ENCODE measurements at regions not wholly inside any gene's neighbourhood (a gene's known extent, or its start where the extent isn't known, plus 50 kb on each side); places are given as distances from the start of the nearest gene placed in this dataset.

DNA sequence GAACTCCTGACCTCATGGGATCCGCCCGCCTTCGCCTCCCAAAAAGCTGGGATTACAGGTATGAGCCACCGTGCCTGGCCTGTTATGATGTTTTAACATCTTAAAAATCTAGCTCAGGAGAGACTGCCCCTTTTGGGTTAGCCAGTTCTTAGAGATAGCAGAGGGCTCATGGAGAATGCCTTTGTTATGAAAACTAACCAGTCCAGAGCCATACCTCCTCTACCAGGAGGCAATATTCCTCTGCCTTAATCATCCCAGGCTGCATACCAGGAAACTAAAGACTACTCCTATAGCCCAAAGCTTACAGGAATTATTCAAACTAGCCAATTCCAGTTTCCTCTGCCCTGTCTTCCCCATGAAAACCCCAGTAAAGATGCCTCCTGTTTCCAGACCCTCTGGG is 96.0 kb upstream of the MDM1 start:
- no peak overlapping the region for H3K4me3 ChIP-seq (ENCODE audit: low read depth, low read length)
- no peak overlapping the region for H3K27ac Mint-ChIP-seq
- H3K36me3 Mint-ChIP-seq = no peaks in the 10 kb centered on the region
- no peak overlapping the region for H3K4me3 Mint-ChIP-seq
- no peak overlapping the region for H3K27ac ChIP-seq (ENCODE audit: insufficient read depth, low read length, poor library complexity, severe bottlenecking)
- DNase-seq (no peak), ATAC-seq (ENCODE audit: low read depth in 2 of 2) (no peak)
- peaks cover 0 to 3% (median 0%) of the 10 kb centered on the region in 7 donors for H3K9me3 Mint-ChIP-seq
- H3K27me3 Mint-ChIP-seq = no peaks in the 10 kb centered on the region
- no peaks in the 10 kb centered on the region for H3K36me3 ChIP-seq (ENCODE audit: control insufficient read depth, insufficient read depth, low read length)
- no peaks in the 10 kb centered on the region for H3K27me3 ChIP-seq (ENCODE audit: control insufficient read depth, insufficient read depth, low read length)
- no peaks in the 10 kb centered on the region for H3K9me3 ChIP-seq (ENCODE audit: control insufficient read depth in 2 of 2, low read length in 2 of 2)
- H3K4me1 Mint-ChIP-seq = peaks cover 0 to 6% (median 3%) of the 10 kb centered on the region in 4 donors
- H3K4me1 ChIP-seq (ENCODE audit: control insufficient read depth, insufficient read depth, low read length, poor library complexity, severe bottlenecking) = no peaks in the 10 kb centered on the region

DNA sequence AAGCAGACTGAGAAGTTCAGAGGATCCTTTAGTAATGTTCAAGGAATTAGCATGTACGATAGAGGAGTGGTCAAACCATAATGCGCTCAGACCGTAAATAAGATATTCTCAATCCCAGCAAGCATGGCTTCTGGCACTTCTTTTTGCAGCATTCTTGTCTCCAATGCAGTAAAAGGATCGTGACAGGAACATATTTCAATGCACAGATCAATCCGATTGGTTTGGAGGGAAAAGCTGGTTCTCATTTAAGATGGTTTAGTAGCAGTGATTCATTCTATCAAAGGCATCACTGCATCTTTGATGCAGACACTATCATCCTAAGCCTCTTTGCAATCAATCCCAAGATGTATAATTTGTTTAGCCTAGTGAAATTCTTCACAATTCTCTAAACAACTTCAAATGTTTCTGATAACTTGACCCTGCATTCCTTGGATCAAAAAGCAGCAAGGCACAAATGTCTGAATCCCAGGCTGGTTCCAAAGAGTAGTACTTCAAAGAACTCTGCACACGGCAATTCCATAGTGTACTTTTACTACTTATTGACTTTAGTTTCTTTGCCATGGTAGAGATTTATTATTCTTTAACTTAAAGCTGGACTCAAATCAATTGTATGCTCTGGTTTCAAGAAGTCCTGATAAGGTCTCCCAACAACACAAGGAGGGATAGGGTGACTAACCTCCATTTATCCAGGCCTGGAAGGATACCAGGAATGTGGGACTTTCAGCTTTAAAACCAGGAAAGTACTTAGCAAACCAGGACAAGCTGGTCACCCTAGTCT is 96.8 kb upstream of the MDM1 start:
- H3K4me3 Mint-ChIP-seq = no peak overlapping the region
- H3K4me1 Mint-ChIP-seq = peaks cover 0 to 4% (median 1%) of the 10 kb centered on the region in 4 donors
- H3K9me3 Mint-ChIP-seq = peaks cover 0 to 3% (median 0%) of the 10 kb centered on the region in 7 donors
- no peak overlapping the region for H3K27ac Mint-ChIP-seq
- no peaks in the 10 kb centered on the region for H3K36me3 ChIP-seq (ENCODE audit: control insufficient read depth, insufficient read depth, low read length)
- H3K36me3 Mint-ChIP-seq = no peaks in the 10 kb centered on the region
- H3K27me3 ChIP-seq (ENCODE audit: control insufficient read depth, insufficient read depth, low read length) = no peaks in the 10 kb centered on the region
- H3K9me3 ChIP-seq (ENCODE audit: control insufficient read depth in 2 of 2, low read length in 2 of 2) = no peaks in the 10 kb centered on the region
- no peaks in the 10 kb centered on the region for H3K4me1 ChIP-seq (ENCODE audit: control insufficient read depth, insufficient read depth, low read length, poor library complexity, severe bottlenecking)
- H3K4me3 ChIP-seq (ENCODE audit: low read depth, low read length) = no peak overlapping the region
- no peak overlapping the region for H3K27ac ChIP-seq (ENCODE audit: insufficient read depth, low read length, poor library complexity, severe bottlenecking)
- no peaks in the 10 kb centered on the region for H3K27me3 Mint-ChIP-seq
- DNase-seq (no peak), ATAC-seq (ENCODE audit: low read depth in 2 of 2) (no peak)

DNA sequence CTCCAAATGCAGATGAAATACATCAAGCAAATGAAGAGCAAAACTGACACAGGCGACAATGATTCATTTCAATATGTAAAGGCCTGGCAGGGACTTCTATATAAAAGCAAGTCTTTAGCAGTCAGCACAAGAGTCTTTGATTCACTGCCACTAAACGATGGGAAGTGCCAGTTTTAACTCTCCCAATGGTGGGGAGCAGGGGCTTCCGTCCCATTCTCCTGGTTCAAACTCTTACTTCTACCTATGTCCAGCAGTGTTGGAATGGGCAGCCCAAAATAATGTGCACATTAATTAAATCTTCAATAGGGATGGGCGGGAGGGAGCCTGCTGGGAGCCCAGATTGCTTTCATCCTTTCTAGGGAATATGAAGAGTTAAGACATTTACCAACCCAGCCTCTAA is 97.5 kb upstream of the MDM1 start:
- no peaks in the 10 kb centered on the region for H3K27me3 ChIP-seq (ENCODE audit: control insufficient read depth, insufficient read depth, low read length)
- Mint-ChIP-seq H3K36me3 (no peaks in the 10 kb centered on the region), H3K4me3 (no peak overlapping the region), H3K27ac (peak overlapping the region in 1 of 3 donors; percentile 21), H3K27me3 (no peaks in the 10 kb centered on the region), H3K4me1 (peaks cover 0 to 4% (median 1%) of the 10 kb centered on the region in 4 donors), H3K9me3 (peaks cover 0 to 3% (median 0%) of the 10 kb centered on the region in 7 donors)
- ATAC-seq (ENCODE audit: low read depth in 2 of 2) (no peak), DNase-seq (no peak)
- no peaks in the 10 kb centered on the region for H3K4me1 ChIP-seq (ENCODE audit: control insufficient read depth, insufficient read depth, low read length, poor library complexity, severe bottlenecking)
- H3K9me3 ChIP-seq (ENCODE audit: control insufficient read depth in 2 of 2, low read length in 2 of 2) = no peaks in the 10 kb centered on the region
- no peak overlapping the region for H3K4me3 ChIP-seq (ENCODE audit: low read depth, low read length)
- H3K27ac ChIP-seq (ENCODE audit: insufficient read depth, low read length, poor library complexity, severe bottlenecking) = no peak overlapping the region
- no peaks in the 10 kb centered on the region for H3K36me3 ChIP-seq (ENCODE audit: control insufficient read depth, insufficient read depth, low read length)

DNA sequence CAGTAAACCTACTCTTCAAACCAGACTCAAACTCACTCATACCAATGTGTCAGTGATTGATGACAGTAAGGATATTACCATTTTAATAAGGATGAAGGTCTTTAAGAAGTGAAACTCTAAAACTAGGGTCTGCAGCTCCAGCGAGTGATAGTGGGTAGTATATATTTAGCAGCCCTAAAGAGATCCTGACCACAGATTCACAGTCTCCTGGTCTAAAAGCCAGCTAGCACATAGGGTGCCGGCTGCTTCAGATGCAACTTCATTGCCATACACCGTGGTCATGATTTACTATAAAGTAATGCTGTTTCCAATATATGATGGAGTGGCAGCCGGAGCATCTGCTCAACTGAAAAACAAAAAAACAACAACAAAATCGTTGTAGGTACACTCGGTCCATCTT is 99.6 kb upstream of the MDM1 start:
- H3K27me3 Mint-ChIP-seq = peaks cover 5% of the 10 kb centered on the region
- DNase-seq (no peak), ATAC-seq (ENCODE audit: low read depth in 2 of 2) (no peak)
- peaks cover 0 to 4% (median 0%) of the 10 kb centered on the region in 4 donors for H3K4me1 Mint-ChIP-seq
- H3K36me3 Mint-ChIP-seq = peaks cover 4% of the 10 kb centered on the region
- H3K9me3 ChIP-seq (ENCODE audit: control insufficient read depth in 2 of 2, low read length in 2 of 2) = peaks cover 0 to 6% of the 10 kb centered on the region in 2 experiments
- H3K27me3 ChIP-seq (ENCODE audit: control insufficient read depth, insufficient read depth, low read length) = no peaks in the 10 kb centered on the region
- no peak overlapping the region for H3K4me3 Mint-ChIP-seq
- H3K27ac ChIP-seq (ENCODE audit: insufficient read depth, low read length, poor library complexity, severe bottlenecking) = no peak overlapping the region
- H3K4me3 ChIP-seq (ENCODE audit: low read depth, low read length) = no peak overlapping the region
- H3K36me3 ChIP-seq (ENCODE audit: control insufficient read depth, insufficient read depth, low read length) = no peaks in the 10 kb centered on the region
- H3K4me1 ChIP-seq (ENCODE audit: control insufficient read depth, insufficient read depth, low read length, poor library complexity, severe bottlenecking) = no peaks in the 10 kb centered on the region
- peaks cover 0 to 8% (median 2%) of the 10 kb centered on the region in 7 donors for H3K9me3 Mint-ChIP-seq
- no peak overlapping the region for H3K27ac Mint-ChIP-seq

DNA sequence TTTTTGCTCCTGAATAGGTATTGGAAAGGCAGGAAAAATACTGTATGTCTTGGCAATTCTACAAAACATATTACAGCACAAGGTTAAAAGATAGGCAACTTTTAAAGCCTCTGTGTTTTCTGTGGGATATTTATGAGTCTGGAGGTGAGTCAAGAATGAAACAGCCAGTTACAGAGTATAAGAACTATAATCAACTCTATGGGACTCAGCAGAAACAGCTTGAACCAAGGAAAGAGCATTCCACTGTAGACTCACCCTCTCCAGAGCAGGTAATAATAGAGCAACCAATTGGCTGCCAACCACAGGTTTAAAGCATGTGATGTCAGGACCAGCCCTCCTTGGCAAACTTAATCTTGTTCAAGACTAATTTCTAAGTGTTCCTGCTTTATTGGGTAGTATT is 100.5 kb upstream of the MDM1 start:
- no peak overlapping the region for H3K4me3 ChIP-seq (ENCODE audit: low read depth, low read length)
- H3K9me3 ChIP-seq (ENCODE audit: control insufficient read depth in 2 of 2, low read length in 2 of 2) = peaks cover 0 to 6% of the 10 kb centered on the region in 2 experiments
- H3K36me3 ChIP-seq (ENCODE audit: control insufficient read depth, insufficient read depth, low read length) = no peaks in the 10 kb centered on the region
- Mint-ChIP-seq H3K36me3 (peaks cover 4% of the 10 kb centered on the region), H3K9me3 (peaks cover 0 to 8% (median 2%) of the 10 kb centered on the region in 7 donors), H3K27me3 (peaks cover 10% of the 10 kb centered on the region), H3K27ac (no peak overlapping the region), H3K4me3 (no peak overlapping the region), H3K4me1 (peaks cover 0 to 4% (median 0%) of the 10 kb centered on the region in 4 donors)
- H3K27me3 ChIP-seq (ENCODE audit: control insufficient read depth, insufficient read depth, low read length) = no peaks in the 10 kb centered on the region
- no peaks in the 10 kb centered on the region for H3K4me1 ChIP-seq (ENCODE audit: control insufficient read depth, insufficient read depth, low read length, poor library complexity, severe bottlenecking)
- ATAC-seq (ENCODE audit: low read depth in 2 of 2) (no peak), DNase-seq (no peak)
- H3K27ac ChIP-seq (ENCODE audit: insufficient read depth, low read length, poor library complexity, severe bottlenecking) = no peak overlapping the region

DNA sequence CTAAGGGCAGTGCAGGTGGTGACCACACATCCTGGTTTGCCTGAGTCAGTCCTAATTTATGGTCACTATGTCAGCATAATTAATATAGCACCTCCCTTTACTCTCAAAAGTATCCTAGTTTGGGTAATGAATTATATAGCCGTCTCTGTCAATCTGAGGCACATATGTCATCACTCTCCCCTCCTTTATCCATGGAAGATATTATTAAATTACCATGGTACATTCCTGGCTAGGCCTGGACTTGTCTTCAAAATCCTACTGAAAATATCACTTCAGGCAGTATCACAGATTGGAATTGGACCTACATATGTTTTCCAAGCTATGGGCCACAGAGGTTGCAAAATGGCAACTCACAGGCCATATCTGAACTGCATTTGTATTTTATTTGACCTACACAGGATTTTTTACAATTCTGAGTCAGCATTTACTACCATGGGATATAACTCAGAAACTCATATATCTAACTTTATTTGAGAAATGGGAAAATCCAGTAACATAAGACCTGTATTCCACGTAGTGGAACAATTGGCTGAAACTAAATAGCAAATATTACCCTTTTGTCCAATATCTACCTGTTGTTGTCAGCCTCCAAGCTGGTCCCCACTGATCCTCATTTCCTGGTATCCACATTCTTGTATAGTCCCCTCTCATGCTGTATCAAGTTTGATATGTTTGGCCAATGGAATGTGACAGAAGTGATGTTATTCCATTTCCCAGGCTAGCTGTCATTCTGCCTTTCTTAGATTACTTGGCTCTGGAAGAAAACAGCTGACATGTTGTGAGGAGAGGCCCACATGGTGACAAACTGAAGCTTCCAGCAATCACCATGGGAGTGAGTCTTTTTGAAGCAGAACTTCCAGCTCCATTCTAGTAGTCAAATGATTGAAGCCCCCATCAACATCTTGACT is 102.5 kb upstream of the MDM1 start:
- no peak overlapping the region for H3K27ac Mint-ChIP-seq
- no peak for DNase-seq
- peaks cover 4% of the 10 kb centered on the region for H3K36me3 Mint-ChIP-seq
- Histone ChIP-seq H3K27ac (ENCODE audit: insufficient read depth, low read length, poor library complexity, severe bottlenecking) (no peak overlapping the region), H3K36me3 (ENCODE audit: control insufficient read depth, insufficient read depth, low read length) (no peaks in the 10 kb centered on the region), H3K4me3 (ENCODE audit: low read depth, low read length) (no peak overlapping the region), H3K9me3 (ENCODE audit: control insufficient read depth in 2 of 2, low read length in 2 of 2) (peaks cover 0 to 6% of the 10 kb centered on the region in 2 experiments), H3K4me1 (ENCODE audit: control insufficient read depth, insufficient read depth, low read length, poor library complexity, severe bottlenecking) (no peaks in the 10 kb centered on the region), H3K27me3 (ENCODE audit: control insufficient read depth, insufficient read depth, low read length) (no peaks in the 10 kb centered on the region)
- no peak for ATAC-seq (ENCODE audit: low read depth in 2 of 2)
- H3K27me3 Mint-ChIP-seq = peaks cover 12% of the 10 kb centered on the region
- H3K4me3 Mint-ChIP-seq = no peak overlapping the region
- peaks cover 0 to 5% (median 2%) of the 10 kb centered on the region in 4 donors for H3K4me1 Mint-ChIP-seq
- H3K9me3 Mint-ChIP-seq = peaks cover 0 to 8% (median 2%) of the 10 kb centered on the region in 7 donors

DNA sequence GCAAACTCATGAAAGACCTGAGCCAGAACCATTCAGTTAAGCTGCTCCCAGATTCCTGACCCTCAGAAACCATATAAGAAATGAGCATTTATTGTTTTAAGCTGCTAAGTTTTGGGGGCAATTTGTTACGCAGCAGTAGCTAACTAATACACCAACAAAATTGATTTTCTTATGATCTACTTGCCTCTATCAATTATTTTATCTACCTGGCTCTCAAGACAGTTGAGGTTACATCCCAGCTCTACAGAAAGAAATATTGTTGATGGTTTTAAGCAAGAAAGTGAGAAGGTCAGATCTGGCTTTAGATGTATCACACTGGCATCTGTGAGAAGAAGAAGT is 103.1 kb upstream of the MDM1 start:
- H3K4me1 ChIP-seq (ENCODE audit: control insufficient read depth, insufficient read depth, low read length, poor library complexity, severe bottlenecking) = no peaks in the 10 kb centered on the region
- ATAC-seq (ENCODE audit: low read depth in 2 of 2) = no peak
- peaks cover 14% of the 10 kb centered on the region for H3K27me3 Mint-ChIP-seq

More for the DNA sequence above, 103.1 kb upstream of the MDM1 start:
- Histone ChIP-seq H3K9me3 (ENCODE audit: control insufficient read depth in 2 of 2, low read length in 2 of 2) (peaks cover 0 to 6% of the 10 kb centered on the region in 2 experiments), H3K27ac (ENCODE audit: insufficient read depth, low read length, poor library complexity, severe bottlenecking) (no peak overlapping the region), H3K4me3 (ENCODE audit: low read depth, low read length) (no peak overlapping the region), H3K27me3 (ENCODE audit: control insufficient read depth, insufficient read depth, low read length) (no peaks in the 10 kb centered on the region), H3K36me3 (ENCODE audit: control insufficient read depth, insufficient read depth, low read length) (no peaks in the 10 kb centered on the region)
- no peak overlapping the region for H3K27ac Mint-ChIP-seq
- H3K36me3 Mint-ChIP-seq = peaks cover 4% of the 10 kb centered on the region
- H3K4me1 Mint-ChIP-seq = peaks cover 0 to 6% (median 3%) of the 10 kb centered on the region in 4 donors
- no peak overlapping the region for H3K4me3 Mint-ChIP-seq
- DNase-seq = no peak
- H3K9me3 Mint-ChIP-seq = peaks cover 0 to 8% (median 2%) of the 10 kb centered on the region in 7 donors

Measured in CD4-positive, CD25-positive, alpha-beta regulatory T cell (primary cell).